Liver (tissue), 8 donors: ENCODE measurements at regions not wholly inside any gene's neighbourhood (a gene's known extent, or its start where the extent isn't known, plus 50 kb on each side); places are given as distances from the start of the nearest gene placed in this dataset.

Experiments
- DNase-seq: peaks from one replicate; pipeline ENCODE4 v3.0.0-alpha.2; 2017; ENCODE audit warnings: low spot score
- H3K27ac ChIP-seq, 2 donors: one replicate each; pipeline ENCODE4 v1.7.0; 2013; ENCODE audit warnings: inconsistent platforms in 2 of 2, low read length in 2 of 2, control low read depth in 1 of 2, low read depth in 1 of 2, mild to moderate bottlenecking in 1 of 2
- H3K27me3 ChIP-seq, 4 donors: one replicate each; pipeline versions ENCODE4 v1.6.1 to v1.7.0; 2013; ENCODE audit warnings: low read length in 3 of 4, inconsistent platforms in 1 of 4, mild to moderate bottlenecking in 1 of 4, moderate library complexity in 1 of 4; ENCODE audit not compliant: control insufficient read depth in 4 of 4, insufficient read depth in 4 of 4
- H3K36me3 ChIP-seq, 4 donors: one replicate each; pipeline versions ENCODE4 v1.6.1 to v1.7.0; 2013; ENCODE audit warnings: low read length in 3 of 4, mild to moderate bottlenecking in 3 of 4, low read depth in 1 of 4, moderate library complexity in 1 of 4; ENCODE audit not compliant: control insufficient read depth in 4 of 4, insufficient read depth in 3 of 4
- H3K4me1 ChIP-seq, 4 donors: one replicate each; pipeline versions ENCODE4 v1.6.1 to v1.7.0; 2013; ENCODE audit warnings: low read length in 3 of 4, mild to moderate bottlenecking in 3 of 4, moderate library complexity in 1 of 4; ENCODE audit not compliant: control insufficient read depth in 4 of 4, insufficient read depth in 4 of 4
- H3K4me3 ChIP-seq, 3 donors: one replicate each; pipeline versions ENCODE4 v1.6.1 to v1.7.0; 2013; ENCODE audit warnings: low read length in 3 of 3, control low read depth in 1 of 3, low read depth in 1 of 3, mild to moderate bottlenecking in 1 of 3
- H3K9ac ChIP-seq, 2 donors: one replicate each; pipeline ENCODE4 v1.7.0; 2013; ENCODE audit warnings: low read length in 2 of 2, mild to moderate bottlenecking in 2 of 2, moderate library complexity in 2 of 2, control low read depth in 1 of 2, low read depth in 1 of 2
- H3K9me3 ChIP-seq, 4 donors: one replicate each; pipeline versions ENCODE4 v1.6.1 to v1.7.0; 2013; ENCODE audit warnings: low read length in 3 of 4; ENCODE audit not compliant: control insufficient read depth in 4 of 4
- EGR1 ChIP-seq, 2 donors: IDR thresholded peaks; 2 replicates each; pipeline ENCODE4 v1.6.1; 2016 to 2018; ENCODE audit warnings: antibody characterized with exemption in 2 of 2, low read depth in 2 of 2
- FOXA1 ChIP-seq: IDR thresholded peaks from 2 replicates; pipeline ENCODE4 v1.6.1; 2016; ENCODE audit warnings: antibody characterized with exemption
- FOXA2 ChIP-seq: IDR thresholded peaks from 2 replicates; pipeline ENCODE4 v1.6.1; 2016; ENCODE audit warnings: antibody characterized with exemption
- HNF4G ChIP-seq: IDR thresholded peaks from 2 replicates; pipeline ENCODE4 v1.6.1; 2016; ENCODE audit warnings: antibody characterized with exemption
- JUND ChIP-seq, 2 donors: IDR thresholded peaks; 2 replicates each; pipeline ENCODE4 v1.6.1; 2016; ENCODE audit warnings: antibody characterized with exemption in 2 of 2
- RXRA ChIP-seq, 2 donors: IDR thresholded peaks; 2 replicates each; pipeline ENCODE4 v1.6.1; 2017 to 2018; ENCODE audit warnings: antibody characterized with exemption in 2 of 2, mild to moderate bottlenecking in 1 of 2
- SP1 ChIP-seq: IDR thresholded peaks from 2 replicates; pipeline ENCODE4 v1.6.1; 2018; ENCODE audit warnings: antibody characterized with exemption, mild to moderate bottlenecking
- YY1 ChIP-seq: IDR thresholded peaks from 2 replicates; pipeline ENCODE4 v1.6.1; 2016; ENCODE audit warnings: antibody characterized with exemption, mild to moderate bottlenecking
- WGBS: extraction: QIAGEN DNeasy Blood & Tissue Kit; methylation state at CpG from one replicate; pipeline ENCODE4 v1.1.7; 2013; 5-methylcytosine and 5-hydroxymethylcytosine counted together
- TF ChIP-seq, protein P1 (sequence below): IDR thresholded peaks from 2 replicates; pipeline ENCODE4 v1.6.1; 2016; ENCODE audit warnings: antibody characterized with exemption, mild to moderate bottlenecking
- TF ChIP-seq, protein P2 (sequence below): fragments of 150-350 bp; IDR thresholded peaks from 2 replicates; pipeline ENCODE4 v1.5.1; 2017; ENCODE audit warnings: improper control_type of control experiment, low read depth, low read length; ENCODE audit not compliant: missing input control
- TF ChIP-seq, protein P3 (sequence below): IDR thresholded peaks from 2 replicates; pipeline ENCODE4 v1.6.1; 2016; ENCODE audit warnings: antibody characterized with exemption
- TF ChIP-seq, protein P4 (sequence below): IDR thresholded peaks from 2 replicates; pipeline ENCODE4 v1.6.1; 2016; ENCODE audit warnings: antibody characterized with exemption
- donor health status: healthy.
- donor health status: healthy.
- donor health status: healthy.
- donor health status: healthy.
- donor health status: healthy.

DNA sequence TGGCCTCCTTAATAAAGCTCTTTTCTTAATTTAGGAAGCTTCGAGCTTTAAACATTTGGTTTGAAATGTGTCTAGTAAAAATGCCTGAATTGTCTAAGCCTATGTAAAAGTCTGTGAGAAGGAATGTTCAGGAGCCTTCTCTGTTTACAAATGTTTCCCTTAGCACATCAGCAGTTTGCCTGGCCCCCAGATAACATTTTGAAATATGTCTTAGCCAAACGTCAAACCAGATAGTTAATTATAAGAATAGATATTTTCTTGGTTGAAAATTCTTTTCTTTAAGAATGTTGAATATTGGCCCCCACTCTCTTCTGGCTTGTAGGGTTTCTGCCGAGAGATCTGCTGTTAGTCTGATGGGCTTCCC, 498.6 kb downstream of the CCDC85A start:
- no peak overlapping the region for H3K27ac ChIP-seq

DNA sequence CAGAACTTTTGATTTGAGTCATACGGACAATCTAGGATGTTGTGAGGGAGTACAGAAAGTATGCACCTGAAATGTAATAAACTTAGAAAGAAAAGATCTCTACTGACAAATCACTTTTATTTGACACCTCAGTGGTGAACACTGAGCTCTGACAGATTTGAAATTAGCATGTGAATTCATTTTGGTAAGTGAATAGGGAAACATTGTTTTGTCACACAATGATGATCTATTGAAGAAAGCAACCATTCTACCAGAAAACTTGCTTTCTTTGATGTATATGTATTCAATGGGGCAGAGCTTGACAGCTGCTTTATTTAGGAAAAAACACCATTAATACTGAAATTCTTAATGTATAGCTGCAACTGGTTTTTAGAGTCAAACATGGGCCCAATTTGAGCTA, 500.5 kb downstream of the CCDC85A start:
- H3K9me3 ChIP-seq: no peaks in the 10 kb centered on the region
- WGBS: 97% methylated on average over 1 of the region's 1 CpG
- H3K36me3 ChIP-seq: no peaks in the 10 kb centered on the region
- DNase-seq: no peak
- no peak overlapping the region for H3K4me3 ChIP-seq
- TF ChIP-seq, protein P1, sequence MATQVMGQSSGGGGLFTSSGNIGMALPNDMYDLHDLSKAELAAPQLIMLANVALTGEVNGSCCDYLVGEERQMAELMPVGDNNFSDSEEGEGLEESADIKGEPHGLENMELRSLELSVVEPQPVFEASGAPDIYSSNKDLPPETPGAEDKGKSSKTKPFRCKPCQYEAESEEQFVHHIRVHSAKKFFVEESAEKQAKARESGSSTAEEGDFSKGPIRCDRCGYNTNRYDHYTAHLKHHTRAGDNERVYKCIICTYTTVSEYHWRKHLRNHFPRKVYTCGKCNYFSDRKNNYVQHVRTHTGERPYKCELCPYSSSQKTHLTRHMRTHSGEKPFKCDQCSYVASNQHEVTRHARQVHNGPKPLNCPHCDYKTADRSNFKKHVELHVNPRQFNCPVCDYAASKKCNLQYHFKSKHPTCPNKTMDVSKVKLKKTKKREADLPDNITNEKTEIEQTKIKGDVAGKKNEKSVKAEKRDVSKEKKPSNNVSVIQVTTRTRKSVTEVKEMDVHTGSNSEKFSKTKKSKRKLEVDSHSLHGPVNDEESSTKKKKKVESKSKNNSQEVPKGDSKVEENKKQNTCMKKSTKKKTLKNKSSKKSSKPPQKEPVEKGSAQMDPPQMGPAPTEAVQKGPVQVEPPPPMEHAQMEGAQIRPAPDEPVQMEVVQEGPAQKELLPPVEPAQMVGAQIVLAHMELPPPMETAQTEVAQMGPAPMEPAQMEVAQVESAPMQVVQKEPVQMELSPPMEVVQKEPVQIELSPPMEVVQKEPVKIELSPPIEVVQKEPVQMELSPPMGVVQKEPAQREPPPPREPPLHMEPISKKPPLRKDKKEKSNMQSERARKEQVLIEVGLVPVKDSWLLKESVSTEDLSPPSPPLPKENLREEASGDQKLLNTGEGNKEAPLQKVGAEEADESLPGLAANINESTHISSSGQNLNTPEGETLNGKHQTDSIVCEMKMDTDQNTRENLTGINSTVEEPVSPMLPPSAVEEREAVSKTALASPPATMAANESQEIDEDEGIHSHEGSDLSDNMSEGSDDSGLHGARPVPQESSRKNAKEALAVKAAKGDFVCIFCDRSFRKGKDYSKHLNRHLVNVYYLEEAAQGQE: no peak
- TF ChIP-seq FOXA1 (no peak), EGR1 (IDR thresholded peaks at IDR 0.05; ENCODE audit: low read depth in 2 of 2) (no peak), RXRA (IDR thresholded peaks at IDR 0.05) (no peak), JUND (IDR thresholded peaks at IDR 0.05) (no peak), FOXA2 (no peak), YY1 (no peak)
- TF ChIP-seq, protein P2, sequence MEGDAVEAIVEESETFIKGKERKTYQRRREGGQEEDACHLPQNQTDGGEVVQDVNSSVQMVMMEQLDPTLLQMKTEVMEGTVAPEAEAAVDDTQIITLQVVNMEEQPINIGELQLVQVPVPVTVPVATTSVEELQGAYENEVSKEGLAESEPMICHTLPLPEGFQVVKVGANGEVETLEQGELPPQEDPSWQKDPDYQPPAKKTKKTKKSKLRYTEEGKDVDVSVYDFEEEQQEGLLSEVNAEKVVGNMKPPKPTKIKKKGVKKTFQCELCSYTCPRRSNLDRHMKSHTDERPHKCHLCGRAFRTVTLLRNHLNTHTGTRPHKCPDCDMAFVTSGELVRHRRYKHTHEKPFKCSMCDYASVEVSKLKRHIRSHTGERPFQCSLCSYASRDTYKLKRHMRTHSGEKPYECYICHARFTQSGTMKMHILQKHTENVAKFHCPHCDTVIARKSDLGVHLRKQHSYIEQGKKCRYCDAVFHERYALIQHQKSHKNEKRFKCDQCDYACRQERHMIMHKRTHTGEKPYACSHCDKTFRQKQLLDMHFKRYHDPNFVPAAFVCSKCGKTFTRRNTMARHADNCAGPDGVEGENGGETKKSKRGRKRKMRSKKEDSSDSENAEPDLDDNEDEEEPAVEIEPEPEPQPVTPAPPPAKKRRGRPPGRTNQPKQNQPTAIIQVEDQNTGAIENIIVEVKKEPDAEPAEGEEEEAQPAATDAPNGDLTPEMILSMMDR: no peak
- TF ChIP-seq, protein P3, sequence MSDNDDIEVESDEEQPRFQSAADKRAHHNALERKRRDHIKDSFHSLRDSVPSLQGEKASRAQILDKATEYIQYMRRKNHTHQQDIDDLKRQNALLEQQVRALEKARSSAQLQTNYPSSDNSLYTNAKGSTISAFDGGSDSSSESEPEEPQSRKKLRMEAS: no peak
- TF ChIP-seq, protein P4, sequence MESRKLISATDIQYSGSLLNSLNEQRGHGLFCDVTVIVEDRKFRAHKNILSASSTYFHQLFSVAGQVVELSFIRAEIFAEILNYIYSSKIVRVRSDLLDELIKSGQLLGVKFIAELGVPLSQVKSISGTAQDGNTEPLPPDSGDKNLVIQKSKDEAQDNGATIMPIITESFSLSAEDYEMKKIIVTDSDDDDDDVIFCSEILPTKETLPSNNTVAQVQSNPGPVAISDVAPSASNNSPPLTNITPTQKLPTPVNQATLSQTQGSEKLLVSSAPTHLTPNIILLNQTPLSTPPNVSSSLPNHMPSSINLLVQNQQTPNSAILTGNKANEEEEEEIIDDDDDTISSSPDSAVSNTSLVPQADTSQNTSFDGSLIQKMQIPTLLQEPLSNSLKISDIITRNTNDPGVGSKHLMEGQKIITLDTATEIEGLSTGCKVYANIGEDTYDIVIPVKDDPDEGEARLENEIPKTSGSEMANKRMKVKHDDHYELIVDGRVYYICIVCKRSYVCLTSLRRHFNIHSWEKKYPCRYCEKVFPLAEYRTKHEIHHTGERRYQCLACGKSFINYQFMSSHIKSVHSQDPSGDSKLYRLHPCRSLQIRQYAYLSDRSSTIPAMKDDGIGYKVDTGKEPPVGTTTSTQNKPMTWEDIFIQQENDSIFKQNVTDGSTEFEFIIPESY: no peak
- H3K27me3 ChIP-seq: no peaks in the 10 kb centered on the region
- H3K9ac ChIP-seq: no peak overlapping the region
- no peak overlapping the region for H3K27ac ChIP-seq
- H3K4me1 ChIP-seq: no peaks in the 10 kb centered on the region

More for the DNA sequence above, 498.6 kb downstream of the CCDC85A start:
- Histone ChIP-seq H3K36me3 (no peaks in the 10 kb centered on the region), H3K4me1 (no peaks in the 10 kb centered on the region), H3K27me3 (no peaks in the 10 kb centered on the region), H3K9me3 (no peaks in the 10 kb centered on the region), H3K9ac (no peak overlapping the region), H3K4me3 (no peak overlapping the region)
- TF ChIP-seq, protein P1: no peak
- TF ChIP-seq FOXA2: no peak
- TF ChIP-seq, protein P3: no peak
- no peak for TF ChIP-seq HNF4G
- no peak for TF ChIP-seq JUND (IDR thresholded peaks at IDR 0.05)
- no peak for TF ChIP-seq SP1
- no peak for TF ChIP-seq EGR1 (IDR thresholded peaks at IDR 0.05; ENCODE audit: low read depth in 2 of 2)
- no peak for TF ChIP-seq RXRA (IDR thresholded peaks at IDR 0.05)
- TF ChIP-seq YY1: no peak
- TF ChIP-seq, protein P2: no peak
- DNase-seq: no peak
- WGBS: 61% methylated on average over 3 of the region's 3 CpGs
